ENCODE measurements at regions not wholly inside any gene's neighbourhood (a gene's known extent, or its start where the extent isn't known, plus 50 kb on each side); places are given as distances from the start of the nearest gene placed in this dataset.

- no peak for DNase-seq
Measured at GRCh38 chr20:48292806-48293205, 507.5 kb upstream of the SULF2 start.

GRCh38 chr20:48291896-48292295, 506.6 kb upstream of the SULF2 start:
- no peak for DNase-seq

DNA sequence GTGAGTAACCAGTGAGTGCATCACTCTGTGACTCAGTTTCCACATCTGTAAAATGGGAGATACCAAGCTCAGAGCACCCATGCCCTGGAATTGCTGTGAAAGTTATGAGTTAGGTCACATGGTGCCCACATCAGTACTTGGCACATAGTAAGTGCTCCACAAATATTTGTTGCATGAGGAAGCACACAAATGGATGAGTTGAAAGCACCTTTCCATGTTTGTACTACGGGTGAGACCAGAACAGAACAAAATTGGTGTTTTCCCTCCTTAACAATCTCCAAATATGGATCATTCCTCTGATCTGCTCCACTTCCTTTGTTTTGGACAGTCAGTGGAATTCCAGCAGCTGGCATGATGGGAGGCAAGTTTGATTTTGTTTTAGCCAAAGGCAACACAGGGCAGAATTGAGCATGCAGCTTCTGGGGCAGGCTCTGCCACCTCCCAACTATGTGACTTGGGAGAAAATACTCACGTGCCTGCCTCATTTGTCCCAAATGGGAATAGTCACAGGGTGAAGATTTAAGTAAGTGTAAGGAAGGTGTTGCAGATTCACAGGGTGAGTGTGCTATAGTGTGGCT, 503.7 kb upstream of the SULF2 start:
- no peak for DNase-seq

DNA sequence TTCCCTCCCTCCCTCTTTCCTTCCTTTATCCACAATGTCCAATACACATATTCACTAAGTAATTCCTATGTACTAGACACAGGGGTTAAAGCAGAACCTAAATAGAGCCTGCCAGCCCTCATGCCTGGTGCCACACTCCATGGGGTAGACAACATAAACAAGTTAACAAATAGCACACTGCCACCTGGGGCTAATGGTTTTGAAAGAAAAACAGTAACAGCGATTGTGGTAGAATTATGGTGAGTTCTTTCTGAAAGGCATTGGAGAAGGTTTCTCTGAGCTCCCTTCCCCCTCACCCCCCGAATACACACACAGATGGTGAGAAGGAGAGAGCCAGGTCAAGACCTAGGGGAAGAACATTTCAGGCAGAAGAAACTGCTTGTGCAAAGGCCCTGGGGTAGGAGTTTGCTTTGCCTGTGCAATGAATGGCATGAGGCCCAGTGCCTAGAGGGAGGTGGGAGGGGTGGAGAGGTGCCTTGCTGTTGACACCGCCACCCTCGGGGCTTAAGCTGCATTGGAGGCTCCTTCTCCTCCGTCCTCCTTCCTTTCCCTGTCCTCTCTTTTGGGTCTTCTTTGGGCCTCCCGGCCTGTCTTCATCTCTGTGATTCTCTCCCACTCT, 502.4 kb upstream of the SULF2 start:
- no peak for DNase-seq

- no peak for DNase-seq
Measured at GRCh38 chr20:48287021-48287494, 501.8 kb upstream of the SULF2 start.

DNA sequence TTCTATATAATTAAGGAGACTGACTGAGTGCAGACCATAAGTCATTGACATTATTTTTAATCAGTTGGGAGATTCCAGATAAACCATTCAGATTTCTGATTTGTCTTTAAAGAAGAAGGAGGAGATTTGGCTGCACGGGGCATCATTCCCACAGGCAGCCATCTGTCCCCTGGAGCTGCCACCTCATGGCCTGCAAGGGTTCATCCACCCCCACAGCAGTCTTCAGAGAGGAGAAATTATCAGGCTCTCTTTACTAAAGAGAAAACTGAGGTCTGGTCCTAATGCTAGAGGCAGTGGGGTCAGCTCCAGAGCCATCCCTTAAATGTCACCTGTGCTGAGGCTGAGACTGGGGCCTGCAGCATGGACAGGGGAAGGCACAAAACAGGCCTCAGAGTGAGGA, 501.3 kb upstream of the SULF2 start:
- no peak for DNase-seq

GRCh38 chr20:48285656-48286055, 500.4 kb upstream of the SULF2 start:
- no peak for DNase-seq

GRCh38 chr20:48284837-48285236, 499.6 kb upstream of the SULF2 start:
- no peak for DNase-seq

DNA sequence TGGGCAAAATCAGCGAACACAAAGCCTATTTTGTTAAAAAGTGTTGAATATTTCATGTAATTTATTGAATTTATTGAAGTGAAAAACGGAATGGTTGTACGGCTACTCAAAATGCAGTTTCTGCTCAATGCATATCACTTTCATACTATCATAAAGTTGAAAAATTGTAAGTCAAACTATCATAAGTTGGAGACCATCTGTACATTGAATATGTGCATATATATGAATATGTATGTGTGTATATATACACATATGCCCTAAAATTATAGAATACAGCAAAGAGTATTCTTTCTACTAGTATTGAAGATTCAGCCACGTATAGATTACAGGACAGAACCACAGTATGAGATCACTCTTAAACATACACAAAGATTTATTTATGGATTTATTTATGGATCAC, 499.0 kb upstream of the SULF2 start:
- DNase-seq, result no peak

GRCh38 chr20:48283470-48284110, 498.3 kb upstream of the SULF2 start:
- peak; percentile 92 for DNase-seq

- no peak for DNase-seq
Measured at GRCh38 chr20:48282591-48283228, 497.4 kb upstream of the SULF2 start.

GRCh38 chr20:48281501-48281900, 496.2 kb upstream of the SULF2 start:
- no peak for DNase-seq

DNA sequence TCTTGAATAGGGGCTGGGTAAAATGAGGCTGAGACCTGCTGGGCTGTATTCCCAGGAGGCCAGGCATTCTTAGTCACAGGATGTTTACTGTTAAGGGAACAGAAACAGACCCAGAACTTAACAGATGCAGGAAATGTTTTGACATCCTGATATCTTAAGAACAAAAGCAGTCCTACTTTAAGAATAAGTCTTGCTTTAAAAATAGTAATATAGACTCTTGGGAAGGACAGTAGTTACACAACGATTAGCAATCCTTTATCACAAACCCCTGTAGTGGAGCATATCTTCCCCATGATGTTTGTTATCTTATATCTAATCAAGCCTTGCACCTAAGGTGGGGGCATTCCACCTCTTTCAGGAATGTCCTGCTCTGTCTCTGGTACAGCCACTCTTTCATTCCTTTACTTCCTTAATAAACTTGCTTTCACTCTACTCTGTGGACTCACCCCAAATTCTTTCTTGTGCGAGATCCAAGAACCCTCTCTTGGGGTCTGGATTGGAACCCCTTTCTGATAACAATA, 493.7 kb upstream of the SULF2 start:
- no peak for DNase-seq

DNA sequence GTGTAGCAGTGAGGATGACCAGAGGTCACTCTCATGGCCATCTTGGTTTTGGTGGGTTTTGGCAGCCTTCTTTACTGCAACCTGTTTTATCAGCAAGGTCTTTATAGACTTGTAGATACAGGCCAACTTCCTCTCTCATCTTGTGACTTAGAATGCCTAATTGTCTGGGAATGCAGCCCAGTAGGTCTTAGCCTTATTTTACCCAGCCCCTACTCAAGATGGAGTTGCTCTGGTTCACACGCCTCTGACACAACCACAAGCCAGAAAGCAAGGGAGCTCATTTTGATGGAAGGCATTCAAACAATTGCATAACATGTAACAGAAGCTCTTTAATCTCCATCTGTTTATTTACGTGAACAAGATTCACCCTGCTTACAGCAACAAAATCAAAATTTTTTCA, 492.0 kb upstream of the SULF2 start:
- no peak for DNase-seq

- DNase-seq, result no peak
Measured at GRCh38 chr20:48276021-48276342, 490.7 kb upstream of the SULF2 start.

- DNase-seq, result no peak
Measured at GRCh38 chr20:48275286-48276020, 490.2 kb upstream of the SULF2 start.

DNA sequence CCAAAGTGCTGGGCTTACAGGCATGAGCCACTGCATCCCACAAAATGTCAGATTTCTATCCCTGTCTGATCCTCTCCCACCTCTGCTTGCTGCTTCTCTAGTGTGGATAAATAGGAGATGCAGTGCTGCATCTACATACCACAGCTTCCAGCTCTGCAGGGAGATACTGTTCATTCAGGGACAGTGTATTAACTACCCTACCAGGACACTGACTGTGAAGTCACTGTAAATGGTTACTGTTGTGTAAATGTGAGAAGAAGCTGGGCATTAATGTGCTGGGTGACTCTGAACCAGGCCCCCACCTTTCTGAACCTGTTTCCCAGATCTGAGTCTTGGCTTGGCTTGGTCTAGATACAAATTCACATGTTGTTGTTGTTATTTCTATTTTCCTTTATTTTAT, 488.6 kb upstream of the SULF2 start:
- no peak for DNase-seq

- no peak for DNase-seq
Measured at GRCh38 chr20:48270885-48271284, 485.6 kb upstream of the SULF2 start.

DNA sequence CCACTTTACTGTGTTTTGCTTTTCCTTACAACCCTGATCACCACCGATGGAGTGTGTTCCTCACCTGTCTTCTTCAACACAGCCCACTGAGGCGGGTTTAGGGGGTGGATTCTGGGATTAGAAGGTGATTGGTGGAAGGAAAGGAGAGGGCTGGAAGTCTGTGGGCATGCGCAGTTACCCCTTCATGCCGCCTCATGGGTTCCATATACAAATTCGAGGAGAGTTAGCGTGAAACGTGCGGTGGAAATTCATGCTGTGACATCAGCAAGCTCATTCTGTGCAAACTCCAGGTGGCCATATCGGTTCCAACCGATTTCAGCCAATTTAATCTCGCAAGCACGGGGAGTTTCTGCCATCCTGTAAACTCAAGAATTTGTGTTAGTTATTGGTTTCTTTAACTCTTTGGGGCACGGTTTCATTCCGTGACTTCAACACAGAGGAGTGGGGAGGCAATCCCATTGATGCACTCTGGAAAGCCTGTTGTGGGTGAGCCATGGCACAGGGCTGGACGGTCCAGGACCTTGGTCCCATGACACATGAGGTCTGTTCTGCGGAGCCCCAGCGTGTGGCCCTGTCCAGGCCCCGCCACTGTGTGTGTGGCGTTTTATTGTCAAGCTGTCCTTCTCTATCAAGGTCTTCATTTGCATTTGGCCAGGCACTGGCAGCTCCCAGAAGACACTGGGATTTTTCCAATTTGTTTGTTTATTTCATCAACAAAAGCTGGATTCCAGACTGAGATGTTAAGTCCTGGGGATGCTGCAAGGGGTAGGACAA, 482.8 kb upstream of the SULF2 start:
- no peak for DNase-seq

DNA sequence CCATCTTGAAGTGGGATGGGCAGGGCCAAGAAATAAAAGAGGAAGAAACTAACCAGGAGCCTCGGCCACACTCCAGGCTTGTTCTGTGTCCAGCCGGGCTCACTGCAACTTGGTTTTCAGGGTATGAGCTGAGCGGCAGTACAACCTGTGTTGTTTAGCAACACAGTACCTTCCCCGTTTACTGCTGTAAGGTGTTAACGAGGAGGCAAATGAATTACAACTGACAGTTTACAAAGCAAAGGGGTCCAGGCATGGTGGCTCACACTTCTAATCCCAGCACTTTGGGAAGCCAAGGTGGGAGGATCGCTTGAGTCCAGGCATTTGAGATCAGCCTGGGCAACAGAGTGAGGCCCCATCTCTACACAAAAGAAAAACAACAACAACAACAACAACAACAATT, 481.3 kb upstream of the SULF2 start:
- no peak for DNase-seq

- DNase-seq, result no peak
Measured at GRCh38 chr20:48265791-48266190, 480.5 kb upstream of the SULF2 start.

DNA sequence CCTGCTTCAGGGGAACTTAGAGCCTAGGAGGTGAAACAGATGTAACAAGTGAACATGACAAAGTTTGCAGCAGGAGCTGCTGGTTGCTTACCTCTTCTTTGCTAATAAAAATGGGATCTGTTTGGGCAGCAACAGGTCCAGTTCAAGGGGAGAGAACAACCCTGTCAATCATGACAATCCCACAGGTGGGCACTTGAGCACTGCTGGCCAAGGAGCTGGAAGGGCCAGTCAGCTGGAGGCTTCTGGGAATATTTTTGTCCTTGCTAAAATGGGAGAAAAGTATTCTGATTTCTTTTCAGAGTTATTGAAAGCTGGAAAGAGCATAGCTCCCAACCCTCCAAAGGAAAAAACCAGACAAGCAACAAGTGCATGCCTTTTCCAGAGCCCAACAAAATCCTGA, 477.7 kb upstream of the SULF2 start:
- DNase-seq, result no peak

DNA sequence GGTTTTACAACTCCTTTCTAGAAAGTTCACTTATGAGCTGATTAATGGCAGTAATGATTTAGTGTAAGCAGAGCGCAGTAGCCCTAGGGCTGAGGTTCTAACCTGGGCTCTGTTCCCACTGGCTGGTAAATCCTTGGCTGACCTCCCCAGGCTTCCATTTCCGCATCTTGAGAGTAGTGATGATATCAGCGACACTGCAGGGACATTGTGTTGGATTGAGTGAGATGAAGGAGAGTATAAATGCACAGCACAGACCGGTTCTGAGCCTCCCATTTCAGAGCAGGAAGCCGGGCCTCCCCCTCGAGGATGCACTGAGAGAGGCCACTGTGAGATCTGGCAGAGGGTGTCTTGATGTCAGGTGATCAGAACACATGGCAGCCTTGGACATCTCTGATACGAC, 477.2 kb upstream of the SULF2 start:
- no peak for DNase-seq

Measured in DMS153 (cell line).